SU-DHL-6 (cell line): ENCODE measurements at regions not wholly inside any gene's neighbourhood (a gene's known extent, or its start where the extent isn't known, plus 50 kb on each side); places are given as distances from the start of the nearest gene placed in this dataset.

Experiments
- H2AFZ ChIP-seq: fragments of 200-600 bp; sonication (generic); 2 replicates; pipeline ENCODE4 v1.6.1; 2014; ENCODE audit warnings: low read depth, mild to moderate bottlenecking, moderate library complexity, mixed read lengths, antibody characterized with exemption, low read length; ENCODE audit not compliant: severe bottlenecking
- H3F3A ChIP-seq: fragments of 200-600 bp; shearing (Covaris generic); 2 replicates; pipeline ENCODE4 v1.6.0; 2016; ENCODE audit warnings: antibody characterized with exemption, mild to moderate bottlenecking; ENCODE audit not compliant: insufficient read depth
- H3K27ac ChIP-seq: fragments of 200-600 bp; sonication (generic); 2 replicates; pipeline ENCODE4 v1.5.1; 2016; ENCODE audit warnings: low read depth, mild to moderate bottlenecking, low read length, moderate library complexity, mixed read lengths
- H3K27me3 ChIP-seq: fragments of 200-600 bp; sonication (generic), shearing (Covaris generic); 2 replicates; pipeline ENCODE4 v1.6.0; 2014; ENCODE audit warnings: mild to moderate bottlenecking, low read length
- H3K36me3 ChIP-seq: fragments of 200-600 bp; sonication (generic); 2 replicates; pipeline ENCODE4 v1.6.1; 2014; ENCODE audit warnings: mild to moderate bottlenecking, low read length, mixed read lengths
- H3K4me2 ChIP-seq: fragments of 300-600, 200-600 bp; shearing (Covaris generic), sonication (generic); 2 replicates; pipeline ENCODE4 v1.6.0; 2014; ENCODE audit warnings: low read length, low read depth, mild to moderate bottlenecking; ENCODE audit not compliant: poor library complexity, severe bottlenecking
- H3K4me3 ChIP-seq: fragments of 200-600 bp; sonication (generic); 2 replicates; pipeline ENCODE4 v1.5.1; 2014; ENCODE audit warnings: antibody characterized with exemption, low read length, mild to moderate bottlenecking, mixed read lengths; ENCODE audit not compliant: insufficient read depth, poor library complexity, severe bottlenecking
- H3K79me2 ChIP-seq: fragments of 200-600 bp; sonication (generic); 2 replicates; pipeline ENCODE4 v1.6.1; 2014; ENCODE audit warnings: mild to moderate bottlenecking, low read length, moderate library complexity; ENCODE audit not compliant: insufficient read depth
- H3K9ac ChIP-seq: fragments of 200-600 bp; sonication (generic); 2 replicates; pipeline ENCODE4 v1.7.0; 2014; ENCODE audit warnings: mild to moderate bottlenecking, low read length
- H3K9me2 ChIP-seq: fragments of 200-600 bp; sonication (generic); replicated peaks from 2 replicates; pipeline ENCODE4 v1.6.1; 2014; ENCODE audit warnings: low read length; ENCODE audit not compliant: insufficient read depth
- H3K9me3 ChIP-seq: fragments of 200-600 bp; sonication (generic); 2 replicates; pipeline ENCODE4 v1.6.1; 2014; ENCODE audit warnings: low read length, mixed read lengths; ENCODE audit not compliant: insufficient read depth
- H4K20me1 ChIP-seq: fragments of 200-600 bp; sonication (generic); 2 replicates; pipeline ENCODE4 v1.6.1; 2014; ENCODE audit warnings: low read depth, mild to moderate bottlenecking, antibody characterized with exemption, low read length, moderate library complexity, mixed read lengths
- CTCF ChIP-seq: fragments of 200-600 bp; sonication (generic); IDR thresholded peaks from one replicate; pipeline ENCODE4 v1.5.1; 2017; ENCODE audit warnings: antibody characterized with exemption, mild to moderate bottlenecking, low read length, moderate library complexity; ENCODE audit not compliant: insufficient read depth, poor library complexity, severe bottlenecking
- EZH2phosphoT487 ChIP-seq: fragments of 200-600 bp; sonication (generic), shearing (Covaris generic); conservative IDR thresholded peaks from 2 replicates; pipeline ENCODE4 v1.6.1; 2018; ENCODE audit warnings: mild to moderate bottlenecking, antibody characterized with exemption, low read length, moderate library complexity, mixed read lengths

GRCh38 chr22:25366876-25367466 lies 147.5 kb downstream of the CRYBB2 start:
- no peak overlapping the region for H3K4me3 ChIP-seq
- H3F3A ChIP-seq, result no peaks in the 10 kb centered on the region
- H3K9ac ChIP-seq, result no peak overlapping the region
- TF ChIP-seq EZH2phosphoT487 (no peak), CTCF (no peak)
- H3K27ac ChIP-seq, result no peak overlapping the region
- no peaks in the 10 kb centered on the region for H4K20me1 ChIP-seq
- no peaks in the 10 kb centered on the region for H3K36me3 ChIP-seq
- H3K4me2 ChIP-seq, result no peak overlapping the region
- H3K9me2 ChIP-seq, result no peaks in the 10 kb centered on the region
- no peak overlapping the region for H2AFZ ChIP-seq
- no peaks in the 10 kb centered on the region for H3K27me3 ChIP-seq
- H3K79me2 ChIP-seq, result no peaks in the 10 kb centered on the region
- no peaks in the 10 kb centered on the region for H3K9me3 ChIP-seq

GRCh38 chr22:25367756-25368155 lies 148.3 kb downstream of the CRYBB2 start:
- Histone ChIP-seq H3K79me2 (no peaks in the 10 kb centered on the region), H3K4me2 (no peak overlapping the region), H3K9me2 (no peaks in the 10 kb centered on the region), H2AFZ (no peak overlapping the region), H3F3A (no peaks in the 10 kb centered on the region), H3K4me3 (no peak overlapping the region), H3K9me3 (no peaks in the 10 kb centered on the region), H3K9ac (no peak overlapping the region), H3K27me3 (no peaks in the 10 kb centered on the region), H4K20me1 (no peaks in the 10 kb centered on the region), H3K27ac (no peak overlapping the region), H3K36me3 (no peaks in the 10 kb centered on the region)
- no peak for TF ChIP-seq CTCF
- TF ChIP-seq EZH2phosphoT487, result no peak

GRCh38 chr22:25368271-25368670 lies 148.8 kb downstream of the CRYBB2 start:
- Histone ChIP-seq H3K27ac (no peak overlapping the region), H3K9ac (no peak overlapping the region)

More at GRCh38 chr22:25368271-25368670, 148.8 kb downstream of the CRYBB2 start:
- Histone ChIP-seq H3K9me3 (no peaks in the 10 kb centered on the region), H3K79me2 (no peaks in the 10 kb centered on the region), H3K27me3 (no peaks in the 10 kb centered on the region), H4K20me1 (no peaks in the 10 kb centered on the region), H3K36me3 (no peaks in the 10 kb centered on the region), H2AFZ (no peak overlapping the region), H3F3A (no peaks in the 10 kb centered on the region), H3K4me3 (no peak overlapping the region), H3K9me2 (no peaks in the 10 kb centered on the region), H3K4me2 (no peak overlapping the region)
- TF ChIP-seq EZH2phosphoT487 (no peak), CTCF (no peak)
